Endothelial cell (in vitro differentiated cells): ENCODE measurements at regions not wholly inside any gene's neighbourhood (a gene's known extent, or its start where the extent isn't known, plus 50 kb on each side); places are given as distances from the start of the nearest gene placed in this dataset.

ENCODE experiments used
- DNase-seq: peaks from one replicate; pipeline ENCODE4 v3.0.0; 2021; ENCODE audit warnings: low spot score
- H3K27ac Mint-ChIP-seq: one replicate; pipeline ENCODE4 v1.8.0; 2021; ENCODE audit warnings: mixed read lengths, inconsistent platforms; ENCODE audit not compliant: unreplicated experiment
- H3K27me3 Mint-ChIP-seq: one replicate; pipeline ENCODE4 v1.8.0; 2021; ENCODE audit warnings: mild to moderate bottlenecking, moderate library complexity, mixed read lengths, inconsistent platforms; ENCODE audit not compliant: unreplicated experiment
- H3K36me3 Mint-ChIP-seq: one replicate; pipeline ENCODE4 v1.8.0; 2021; ENCODE audit warnings: mild to moderate bottlenecking, low read depth, mixed read lengths, inconsistent platforms; ENCODE audit not compliant: unreplicated experiment
- H3K4me1 Mint-ChIP-seq: one replicate; pipeline ENCODE4 v1.8.0; 2021; ENCODE audit warnings: mild to moderate bottlenecking, mixed read lengths, inconsistent platforms; ENCODE audit not compliant: unreplicated experiment
- H3K4me3 Mint-ChIP-seq: one replicate; pipeline ENCODE4 v1.8.0; 2021; ENCODE audit warnings: mild to moderate bottlenecking, mixed read lengths, inconsistent platforms; ENCODE audit not compliant: unreplicated experiment
- H3K9me3 Mint-ChIP-seq: one replicate; pipeline ENCODE4 v1.8.0; 2021; ENCODE audit warnings: mixed read lengths, inconsistent platforms; ENCODE audit not compliant: unreplicated experiment
- TF ChIP-seq, protein P1 (sequence below): fragments of 200-600 bp; sonication (generic); IDR thresholded peaks from one replicate; pipeline ENCODE4 v1.5.0; 2021; ENCODE audit warnings: antibody characterized with exemption; ENCODE audit not compliant: unreplicated experiment

DNA sequence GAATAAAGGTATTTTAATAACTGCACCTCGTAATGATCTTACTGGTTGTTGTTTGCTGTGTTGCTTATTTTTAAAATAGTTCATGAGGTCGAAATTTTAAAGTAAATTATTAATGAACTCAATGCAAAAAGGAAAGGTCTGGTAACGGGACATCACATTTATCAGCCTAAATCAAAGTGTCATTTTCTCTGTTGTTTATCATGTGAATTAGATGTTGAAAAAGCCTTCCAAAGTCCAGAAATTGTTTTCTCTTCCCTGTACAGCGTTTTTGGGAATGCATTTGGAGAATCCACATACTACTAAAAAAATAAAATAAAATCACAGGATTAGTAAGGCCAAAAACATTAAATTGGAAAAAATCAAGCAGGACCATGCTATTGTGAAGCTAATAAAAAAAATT is 339.2 kb upstream of the NECTIN3 start:
- H3K9me3 Mint-ChIP-seq, result no peaks in the 10 kb centered on the region

DNA sequence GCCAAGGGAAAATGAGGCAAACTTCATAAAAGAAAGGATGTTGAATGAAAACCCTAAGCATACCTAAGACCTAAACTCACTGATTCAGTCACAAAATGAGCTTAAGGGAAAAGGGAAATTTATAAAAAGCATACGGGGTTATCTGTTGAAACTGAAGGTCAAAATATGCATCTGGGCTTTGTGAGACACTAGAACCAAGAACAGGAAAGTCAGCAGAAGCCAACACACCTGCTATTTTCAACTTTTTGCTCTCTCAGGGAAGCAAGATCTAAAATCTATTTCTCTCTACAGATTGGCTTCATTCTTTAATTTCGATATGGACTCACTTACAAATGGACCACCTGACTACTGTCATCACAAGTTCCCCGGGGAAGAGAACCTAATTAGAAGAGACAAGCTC is 338.6 kb upstream of the NECTIN3 start:
- no peaks in the 10 kb centered on the region for H3K4me1 Mint-ChIP-seq
- DNase-seq, result no peak
- no peaks in the 10 kb centered on the region for H3K9me3 Mint-ChIP-seq
- TF ChIP-seq, protein P1, sequence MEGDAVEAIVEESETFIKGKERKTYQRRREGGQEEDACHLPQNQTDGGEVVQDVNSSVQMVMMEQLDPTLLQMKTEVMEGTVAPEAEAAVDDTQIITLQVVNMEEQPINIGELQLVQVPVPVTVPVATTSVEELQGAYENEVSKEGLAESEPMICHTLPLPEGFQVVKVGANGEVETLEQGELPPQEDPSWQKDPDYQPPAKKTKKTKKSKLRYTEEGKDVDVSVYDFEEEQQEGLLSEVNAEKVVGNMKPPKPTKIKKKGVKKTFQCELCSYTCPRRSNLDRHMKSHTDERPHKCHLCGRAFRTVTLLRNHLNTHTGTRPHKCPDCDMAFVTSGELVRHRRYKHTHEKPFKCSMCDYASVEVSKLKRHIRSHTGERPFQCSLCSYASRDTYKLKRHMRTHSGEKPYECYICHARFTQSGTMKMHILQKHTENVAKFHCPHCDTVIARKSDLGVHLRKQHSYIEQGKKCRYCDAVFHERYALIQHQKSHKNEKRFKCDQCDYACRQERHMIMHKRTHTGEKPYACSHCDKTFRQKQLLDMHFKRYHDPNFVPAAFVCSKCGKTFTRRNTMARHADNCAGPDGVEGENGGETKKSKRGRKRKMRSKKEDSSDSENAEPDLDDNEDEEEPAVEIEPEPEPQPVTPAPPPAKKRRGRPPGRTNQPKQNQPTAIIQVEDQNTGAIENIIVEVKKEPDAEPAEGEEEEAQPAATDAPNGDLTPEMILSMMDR, result no peak
- no peaks in the 10 kb centered on the region for H3K36me3 Mint-ChIP-seq
- no peak overlapping the region for H3K27ac Mint-ChIP-seq
- no peak overlapping the region for H3K4me3 Mint-ChIP-seq
- no peaks in the 10 kb centered on the region for H3K27me3 Mint-ChIP-seq

More for the DNA sequence above, 339.2 kb upstream of the NECTIN3 start:
- Mint-ChIP-seq H3K4me3 (no peak overlapping the region), H3K4me1 (no peaks in the 10 kb centered on the region), H3K27ac (no peak overlapping the region), H3K27me3 (no peaks in the 10 kb centered on the region), H3K36me3 (no peaks in the 10 kb centered on the region)
- TF ChIP-seq, protein P1, result no peak
- no peak for DNase-seq

DNA sequence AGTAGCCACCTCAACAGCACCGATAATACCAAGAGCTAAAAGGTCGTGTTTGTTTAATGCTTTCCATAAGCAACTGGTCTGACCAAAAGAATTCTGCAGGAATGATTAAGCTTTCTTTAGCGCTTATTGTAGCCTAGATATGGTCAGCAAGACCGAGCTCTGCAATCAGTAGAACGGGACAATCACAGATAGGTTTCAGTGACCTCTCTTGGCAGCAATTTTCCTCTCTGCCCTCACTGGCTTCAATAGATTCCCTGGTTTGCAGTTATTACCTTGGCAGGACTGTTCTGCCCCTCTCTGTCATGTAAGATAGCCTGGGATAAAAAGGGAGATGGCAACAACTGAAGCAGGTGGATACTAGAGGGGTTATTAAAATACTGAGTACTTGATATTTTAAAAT is 337.1 kb upstream of the NECTIN3 start:
- H3K36me3 Mint-ChIP-seq, result no peaks in the 10 kb centered on the region
- TF ChIP-seq, protein P1, result no peak
- H3K27ac Mint-ChIP-seq, result no peak overlapping the region
- H3K9me3 Mint-ChIP-seq, result no peaks in the 10 kb centered on the region
- H3K4me1 Mint-ChIP-seq, result no peaks in the 10 kb centered on the region
- DNase-seq, result no peak
- no peaks in the 10 kb centered on the region for H3K27me3 Mint-ChIP-seq
- no peak overlapping the region for H3K4me3 Mint-ChIP-seq

DNA sequence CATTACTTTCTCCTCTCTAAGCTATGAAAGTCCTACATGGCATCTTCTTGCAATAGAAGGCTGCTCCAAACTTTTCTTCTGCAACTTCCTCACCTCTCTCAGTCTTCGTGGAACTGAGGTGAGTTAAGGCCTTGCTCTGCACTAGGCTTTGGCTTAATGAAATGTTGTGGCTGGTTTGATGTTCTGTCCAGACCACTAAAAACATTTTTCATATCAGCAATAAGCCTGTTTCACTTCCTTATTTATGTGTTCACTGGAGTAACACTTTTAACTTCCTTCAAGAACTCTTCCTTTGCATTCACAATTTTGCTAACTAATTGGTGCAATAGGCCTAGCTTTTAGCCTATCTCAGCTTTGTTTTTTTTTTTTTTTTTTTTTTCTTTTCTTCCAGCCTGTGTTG is 335.3 kb upstream of the NECTIN3 start:
- no peaks in the 10 kb centered on the region for H3K27me3 Mint-ChIP-seq
- TF ChIP-seq, protein P1, result no peak
- H3K4me3 Mint-ChIP-seq, result no peak overlapping the region
- no peak for DNase-seq
- no peak overlapping the region for H3K27ac Mint-ChIP-seq
- H3K9me3 Mint-ChIP-seq, result no peaks in the 10 kb centered on the region
- H3K36me3 Mint-ChIP-seq, result no peaks in the 10 kb centered on the region
- H3K4me1 Mint-ChIP-seq, result no peaks in the 10 kb centered on the region

DNA sequence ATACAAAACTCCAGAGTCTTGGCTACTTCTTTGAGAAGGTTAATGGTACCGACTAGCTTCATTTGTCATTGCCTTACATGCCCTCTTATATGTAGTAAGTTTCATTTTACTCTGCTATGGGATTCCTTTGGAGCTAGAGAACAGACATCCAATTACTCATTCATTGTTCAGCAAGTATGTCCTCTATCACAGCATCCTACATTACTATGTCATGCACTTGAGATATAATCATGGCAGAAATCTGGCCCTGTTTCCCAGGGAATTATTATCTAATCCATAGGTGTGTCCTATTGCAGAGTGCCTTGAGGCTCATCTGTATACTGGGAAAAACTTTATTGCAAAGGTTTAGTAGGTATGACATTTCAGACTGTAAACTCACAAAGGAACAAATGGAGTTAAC is 333.1 kb upstream of the NECTIN3 start:
- Mint-ChIP-seq H3K27me3 (no peaks in the 10 kb centered on the region), H3K36me3 (no peaks in the 10 kb centered on the region), H3K4me3 (no peak overlapping the region), H3K27ac (no peak overlapping the region), H3K4me1 (peaks cover 2% of the 10 kb centered on the region), H3K9me3 (no peaks in the 10 kb centered on the region)
- TF ChIP-seq, protein P1, result no peak
- no peak for DNase-seq
